Left ventricle myocardium superior (tissue), 1 donor: ENCODE measurements at regions not wholly inside any gene's neighbourhood (a gene's known extent, or its start where the extent isn't known, plus 50 kb on each side); places are given as distances from the start of the nearest gene placed in this dataset.

ENCODE experiments used
- ATAC-seq: fragments of 200-7000 bp; cut with Tn5 transposase; one replicate; pipeline ENCODE4 v1.9.1; 2020; ENCODE audit warnings: mild to moderate bottlenecking, moderate library complexity
- DNase-seq: peaks from one replicate; pipeline ENCODE4 v3.0.0-alpha.2; 2020
- intact Hi-C: fragments of 100-400 bp; cut with micrococcal nuclease; formaldehyde crosslinking; loops from one replicate; pipeline ENCODE4 v1.11.0; 2022
- donor health status: DM: no; HTN: yes; CAD: no; lungs with severe emphysema.

- intact Hi-C loops: no loop called here
- DNase-seq (no peak), ATAC-seq (no peak)
These were observed 52.1 kb upstream of the PRR23E start for GRCh38 chr3:127140501-127141460.

- DNase-seq: no peak
- no peak for ATAC-seq
These were observed 50.8 kb upstream of the PRR23E start for GRCh38 chr3:127141921-127142730.

More at GRCh38 chr3:127141921-127142730, 50.8 kb upstream of the PRR23E start:
- intact Hi-C loops: no loop called here
